ENCODE measurements at regions not wholly inside any gene's neighbourhood (a gene's known extent, or its start where the extent isn't known, plus 50 kb on each side); places are given as distances from the start of the nearest gene placed in this dataset.

GRCh38 chr7:106593028-106593417 is 67.9 kb downstream of the CCDC71L start:
- H3K9me3 ChIP-seq (replicated peaks; ENCODE audit: low read length), result no peaks in the 10 kb centered on the region
- no peaks in the 10 kb centered on the region for H3K27me3 ChIP-seq (ENCODE audit: control insufficient read depth, insufficient read depth, low read length)
- no peak overlapping the region for H3K4me3 ChIP-seq (ENCODE audit: low read length)
- no peak overlapping the region for H3K9ac ChIP-seq (ENCODE audit: low read depth, low read length)
- H3K4me2 ChIP-seq (ENCODE audit: low read length), result no peak overlapping the region
- no peaks in the 10 kb centered on the region for H3K4me1 ChIP-seq (ENCODE audit: control insufficient read depth, insufficient read depth, low read length)
- H3K36me3 ChIP-seq (ENCODE audit: insufficient read depth, low read length), result no peaks in the 10 kb centered on the region

GRCh38 chr7:106592282-106593027 is 68.5 kb downstream of the CCDC71L start:
- Histone ChIP-seq H3K4me2 (ENCODE audit: low read length) (no peak overlapping the region), H3K9ac (ENCODE audit: low read depth, low read length) (no peak overlapping the region), H3K36me3 (ENCODE audit: insufficient read depth, low read length) (no peaks in the 10 kb centered on the region), H3K4me1 (ENCODE audit: control insufficient read depth, insufficient read depth, low read length) (no peaks in the 10 kb centered on the region), H3K9me3 (replicated peaks; ENCODE audit: low read length) (no peaks in the 10 kb centered on the region), H3K27me3 (ENCODE audit: control insufficient read depth, insufficient read depth, low read length) (no peaks in the 10 kb centered on the region), H3K4me3 (ENCODE audit: low read length) (no peak overlapping the region)

- no peaks in the 10 kb centered on the region for H3K27me3 ChIP-seq (ENCODE audit: control insufficient read depth, insufficient read depth, low read length)
- H3K9me3 ChIP-seq (replicated peaks; ENCODE audit: low read length), result no peaks in the 10 kb centered on the region
- no peak overlapping the region for H3K4me2 ChIP-seq (ENCODE audit: low read length)
- H3K4me1 ChIP-seq (ENCODE audit: control insufficient read depth, insufficient read depth, low read length), result no peaks in the 10 kb centered on the region
- no peak overlapping the region for H3K9ac ChIP-seq (ENCODE audit: low read depth, low read length)
- H3K4me3 ChIP-seq (ENCODE audit: low read length), result no peak overlapping the region
- no peaks in the 10 kb centered on the region for H3K36me3 ChIP-seq (ENCODE audit: insufficient read depth, low read length)
Measured at GRCh38 chr7:106591146-106591545, 69.8 kb downstream of the CCDC71L start.

GRCh38 chr7:106590209-106590816 is 70.6 kb downstream of the CCDC71L start:
- Histone ChIP-seq H3K4me3 (ENCODE audit: low read length) (no peak overlapping the region), H3K9ac (ENCODE audit: low read depth, low read length) (no peak overlapping the region), H3K27me3 (ENCODE audit: control insufficient read depth, insufficient read depth, low read length) (no peaks in the 10 kb centered on the region), H3K4me2 (ENCODE audit: low read length) (no peak overlapping the region), H3K36me3 (ENCODE audit: insufficient read depth, low read length) (no peaks in the 10 kb centered on the region), H3K4me1 (ENCODE audit: control insufficient read depth, insufficient read depth, low read length) (no peaks in the 10 kb centered on the region), H3K9me3 (replicated peaks; ENCODE audit: low read length) (no peaks in the 10 kb centered on the region)

- Histone ChIP-seq H3K4me1 (ENCODE audit: control insufficient read depth, insufficient read depth, low read length) (no peaks in the 10 kb centered on the region), H3K4me2 (ENCODE audit: low read length) (no peak overlapping the region), H3K27me3 (ENCODE audit: control insufficient read depth, insufficient read depth, low read length) (no peaks in the 10 kb centered on the region), H3K36me3 (ENCODE audit: insufficient read depth, low read length) (no peaks in the 10 kb centered on the region), H3K4me3 (ENCODE audit: low read length) (no peak overlapping the region), H3K9ac (ENCODE audit: low read depth, low read length) (no peak overlapping the region), H3K9me3 (replicated peaks; ENCODE audit: low read length) (no peaks in the 10 kb centered on the region)
Measured at GRCh38 chr7:106589198-106589879, 71.6 kb downstream of the CCDC71L start.

GRCh38 chr7:106588422-106589197 is 72.3 kb downstream of the CCDC71L start:
- no peaks in the 10 kb centered on the region for H3K27me3 ChIP-seq (ENCODE audit: control insufficient read depth, insufficient read depth, low read length)
- no peaks in the 10 kb centered on the region for H3K4me1 ChIP-seq (ENCODE audit: control insufficient read depth, insufficient read depth, low read length)
- no peak overlapping the region for H3K9ac ChIP-seq (ENCODE audit: low read depth, low read length)
- H3K4me3 ChIP-seq (ENCODE audit: low read length), result no peak overlapping the region
- no peaks in the 10 kb centered on the region for H3K9me3 ChIP-seq (replicated peaks; ENCODE audit: low read length)
- no peaks in the 10 kb centered on the region for H3K36me3 ChIP-seq (ENCODE audit: insufficient read depth, low read length)
- no peak overlapping the region for H3K4me2 ChIP-seq (ENCODE audit: low read length)

- no peak overlapping the region for H3K9ac ChIP-seq (ENCODE audit: low read depth, low read length)
- H3K4me3 ChIP-seq (ENCODE audit: low read length), result no peak overlapping the region
- no peaks in the 10 kb centered on the region for H3K36me3 ChIP-seq (ENCODE audit: insufficient read depth, low read length)
- H3K27me3 ChIP-seq (ENCODE audit: control insufficient read depth, insufficient read depth, low read length), result no peaks in the 10 kb centered on the region
- no peaks in the 10 kb centered on the region for H3K4me1 ChIP-seq (ENCODE audit: control insufficient read depth, insufficient read depth, low read length)
- H3K4me2 ChIP-seq (ENCODE audit: low read length), result no peak overlapping the region
- no peaks in the 10 kb centered on the region for H3K9me3 ChIP-seq (replicated peaks; ENCODE audit: low read length)
Measured at GRCh38 chr7:106584914-106585759, 75.8 kb downstream of the CCDC71L start.

- Histone ChIP-seq H3K27me3 (ENCODE audit: control insufficient read depth, insufficient read depth, low read length) (no peaks in the 10 kb centered on the region), H3K9me3 (replicated peaks; ENCODE audit: low read length) (no peaks in the 10 kb centered on the region), H3K9ac (ENCODE audit: low read depth, low read length) (no peak overlapping the region), H3K4me2 (ENCODE audit: low read length) (no peak overlapping the region), H3K4me1 (ENCODE audit: control insufficient read depth, insufficient read depth, low read length) (no peaks in the 10 kb centered on the region), H3K4me3 (ENCODE audit: low read length) (no peak overlapping the region), H3K36me3 (ENCODE audit: insufficient read depth, low read length) (no peaks in the 10 kb centered on the region)
Measured at GRCh38 chr7:106583706-106584690, 77.0 kb downstream of the CCDC71L start.

- Histone ChIP-seq H3K36me3 (ENCODE audit: insufficient read depth, low read length) (no peaks in the 10 kb centered on the region), H3K4me2 (ENCODE audit: low read length) (no peak overlapping the region), H3K9me3 (replicated peaks; ENCODE audit: low read length) (no peaks in the 10 kb centered on the region), H3K27me3 (ENCODE audit: control insufficient read depth, insufficient read depth, low read length) (no peaks in the 10 kb centered on the region), H3K9ac (ENCODE audit: low read depth, low read length) (no peak overlapping the region), H3K4me3 (ENCODE audit: low read length) (no peak overlapping the region), H3K4me1 (ENCODE audit: control insufficient read depth, insufficient read depth, low read length) (no peaks in the 10 kb centered on the region)
Measured at GRCh38 chr7:106583100-106583499, 77.9 kb downstream of the CCDC71L start.

- no peak overlapping the region for H3K4me3 ChIP-seq (ENCODE audit: low read length)
- H3K9ac ChIP-seq (ENCODE audit: low read depth, low read length), result no peak overlapping the region
- H3K4me1 ChIP-seq (ENCODE audit: control insufficient read depth, insufficient read depth, low read length), result no peaks in the 10 kb centered on the region
Measured at GRCh38 chr7:106582365-106582764, 78.6 kb downstream of the CCDC71L start.

More at GRCh38 chr7:106582365-106582764, 78.6 kb downstream of the CCDC71L start:
- Histone ChIP-seq H3K27me3 (ENCODE audit: control insufficient read depth, insufficient read depth, low read length) (no peaks in the 10 kb centered on the region), H3K4me2 (ENCODE audit: low read length) (no peak overlapping the region), H3K36me3 (ENCODE audit: insufficient read depth, low read length) (no peaks in the 10 kb centered on the region), H3K9me3 (replicated peaks; ENCODE audit: low read length) (no peaks in the 10 kb centered on the region)
